ENCODE measurements at regions not wholly inside any gene's neighbourhood (a gene's known extent, or its start where the extent isn't known, plus 50 kb on each side); places are given as distances from the start of the nearest gene placed in this dataset.
A peak's percentile ranks its signal among the peaks of the same experiment; 100 is the strongest.

DNA sequence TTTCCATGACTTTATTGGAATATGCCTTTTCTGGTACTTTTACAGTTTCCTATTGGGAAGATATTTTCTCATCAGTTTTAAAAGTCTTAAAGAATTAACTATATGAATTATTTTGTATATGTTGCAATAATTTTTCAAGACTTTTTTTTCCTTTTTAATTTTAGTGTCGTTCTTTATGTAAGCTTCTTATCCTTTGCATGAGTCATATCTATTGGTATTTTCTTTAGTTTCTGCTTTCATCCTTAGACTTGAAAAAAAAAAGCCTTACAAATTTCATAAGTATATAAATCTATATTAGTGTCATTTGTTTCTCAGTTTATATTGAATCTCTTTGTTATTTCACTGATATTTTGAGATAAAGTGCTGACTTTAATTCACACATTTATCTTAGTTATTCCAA, 94.9 kb downstream of the DSEL start:
- DNase-seq (no peak), ATAC-seq (no peak)
- no peaks in the 10 kb centered on the region for H3K27me3 ChIP-seq
- H3K4me3 ChIP-seq = no peak overlapping the region
- no peak overlapping the region for H3K27ac ChIP-seq
- intact Hi-C loops (cut with DNase I) = no loop called here
- H3K36me3 ChIP-seq (replicated peaks in 1 of 2; ENCODE audit: insufficient read depth in 1 of 2, low read depth in 2 of 2) = no peaks in the 10 kb centered on the region
- H3K9me3 ChIP-seq = no peaks in the 10 kb centered on the region
- TF ChIP-seq, protein P1, sequence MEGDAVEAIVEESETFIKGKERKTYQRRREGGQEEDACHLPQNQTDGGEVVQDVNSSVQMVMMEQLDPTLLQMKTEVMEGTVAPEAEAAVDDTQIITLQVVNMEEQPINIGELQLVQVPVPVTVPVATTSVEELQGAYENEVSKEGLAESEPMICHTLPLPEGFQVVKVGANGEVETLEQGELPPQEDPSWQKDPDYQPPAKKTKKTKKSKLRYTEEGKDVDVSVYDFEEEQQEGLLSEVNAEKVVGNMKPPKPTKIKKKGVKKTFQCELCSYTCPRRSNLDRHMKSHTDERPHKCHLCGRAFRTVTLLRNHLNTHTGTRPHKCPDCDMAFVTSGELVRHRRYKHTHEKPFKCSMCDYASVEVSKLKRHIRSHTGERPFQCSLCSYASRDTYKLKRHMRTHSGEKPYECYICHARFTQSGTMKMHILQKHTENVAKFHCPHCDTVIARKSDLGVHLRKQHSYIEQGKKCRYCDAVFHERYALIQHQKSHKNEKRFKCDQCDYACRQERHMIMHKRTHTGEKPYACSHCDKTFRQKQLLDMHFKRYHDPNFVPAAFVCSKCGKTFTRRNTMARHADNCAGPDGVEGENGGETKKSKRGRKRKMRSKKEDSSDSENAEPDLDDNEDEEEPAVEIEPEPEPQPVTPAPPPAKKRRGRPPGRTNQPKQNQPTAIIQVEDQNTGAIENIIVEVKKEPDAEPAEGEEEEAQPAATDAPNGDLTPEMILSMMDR (IDR thresholded peaks at IDR 0.05) = no peak
- TF ChIP-seq POLR2A (IDR thresholded peaks at IDR 0.05) = no peak
- no peaks in the 10 kb centered on the region for H3K4me1 ChIP-seq
- 65 to 69% methylated on average over 1 of the region's 1 CpG for WGBS, 2 donors

DNA sequence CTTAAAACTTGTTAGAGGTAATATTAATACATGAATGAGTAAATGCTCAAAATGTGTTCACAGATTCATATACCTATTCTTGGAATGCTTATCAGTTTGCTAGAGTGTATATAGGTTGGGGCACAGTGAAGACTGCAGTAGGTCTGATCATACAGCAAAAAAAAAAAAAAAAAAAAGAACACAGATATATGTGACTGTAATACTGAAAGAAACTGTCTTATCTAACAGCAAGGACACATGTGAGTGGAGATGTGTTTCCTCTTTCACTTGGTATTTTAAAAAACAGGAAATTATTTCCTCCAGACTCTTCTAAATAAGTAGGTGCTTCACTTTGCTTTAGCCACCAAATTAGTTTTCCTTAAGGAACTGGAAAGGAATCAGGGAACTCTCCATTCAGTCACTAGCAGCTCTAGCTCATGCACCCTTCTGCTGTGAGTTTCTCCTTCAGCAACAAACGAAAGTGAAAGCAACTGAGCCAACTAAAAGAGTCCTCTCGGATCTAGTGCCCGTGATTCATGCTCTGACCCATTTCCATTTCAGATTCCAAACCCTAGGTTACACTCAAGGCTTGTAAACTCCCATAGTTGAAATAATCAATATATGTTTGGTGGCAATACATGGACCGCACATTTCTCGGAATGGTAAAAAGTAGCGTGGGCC, 98.5 kb downstream of the DSEL start:
- ATAC-seq (no peak), DNase-seq (peak in 1 of 4 donors; percentile 2)
- Histone ChIP-seq H3K27me3 (no peaks in the 10 kb centered on the region), H3K4me1 (no peaks in the 10 kb centered on the region), H3K9me3 (no peaks in the 10 kb centered on the region), H3K36me3 (replicated peaks in 1 of 2; ENCODE audit: insufficient read depth in 1 of 2, low read depth in 2 of 2) (no peaks in the 10 kb centered on the region), H3K27ac (no peak overlapping the region), H3K4me3 (no peak overlapping the region)
- WGBS, 2 donors = 65 to 75% methylated on average over 6 of the region's 6 CpGs
- TF ChIP-seq POLR2A (IDR thresholded peaks at IDR 0.05) = no peak
- TF ChIP-seq, protein P1 (IDR thresholded peaks at IDR 0.05) = no peak
- intact Hi-C loops (cut with DNase I) = no loop called here

GRCh38 chr18:67411116-67411515, 105.4 kb downstream of the DSEL start:
- H3K9me3 ChIP-seq = no peaks in the 10 kb centered on the region
- DNase-seq (no peak), ATAC-seq (no peak)
- no peak overlapping the region for H3K27ac ChIP-seq
- peaks cover 8% of the 10 kb centered on the region for H3K4me1 ChIP-seq
- H3K36me3 ChIP-seq (replicated peaks in 1 of 2; ENCODE audit: insufficient read depth in 1 of 2, low read depth in 2 of 2) = no peaks in the 10 kb centered on the region
- WGBS, 2 donors = 4 to 5% methylated on average over 2 of the region's 2 CpGs
- intact Hi-C loops (cut with DNase I) = no loop called here
- no peak overlapping the region for H3K4me3 ChIP-seq
- TF ChIP-seq POLR2A (IDR thresholded peaks at IDR 0.05) = no peak
- TF ChIP-seq, protein P1 (IDR thresholded peaks at IDR 0.05) = no peak
- no peaks in the 10 kb centered on the region for H3K27me3 ChIP-seq

DNA sequence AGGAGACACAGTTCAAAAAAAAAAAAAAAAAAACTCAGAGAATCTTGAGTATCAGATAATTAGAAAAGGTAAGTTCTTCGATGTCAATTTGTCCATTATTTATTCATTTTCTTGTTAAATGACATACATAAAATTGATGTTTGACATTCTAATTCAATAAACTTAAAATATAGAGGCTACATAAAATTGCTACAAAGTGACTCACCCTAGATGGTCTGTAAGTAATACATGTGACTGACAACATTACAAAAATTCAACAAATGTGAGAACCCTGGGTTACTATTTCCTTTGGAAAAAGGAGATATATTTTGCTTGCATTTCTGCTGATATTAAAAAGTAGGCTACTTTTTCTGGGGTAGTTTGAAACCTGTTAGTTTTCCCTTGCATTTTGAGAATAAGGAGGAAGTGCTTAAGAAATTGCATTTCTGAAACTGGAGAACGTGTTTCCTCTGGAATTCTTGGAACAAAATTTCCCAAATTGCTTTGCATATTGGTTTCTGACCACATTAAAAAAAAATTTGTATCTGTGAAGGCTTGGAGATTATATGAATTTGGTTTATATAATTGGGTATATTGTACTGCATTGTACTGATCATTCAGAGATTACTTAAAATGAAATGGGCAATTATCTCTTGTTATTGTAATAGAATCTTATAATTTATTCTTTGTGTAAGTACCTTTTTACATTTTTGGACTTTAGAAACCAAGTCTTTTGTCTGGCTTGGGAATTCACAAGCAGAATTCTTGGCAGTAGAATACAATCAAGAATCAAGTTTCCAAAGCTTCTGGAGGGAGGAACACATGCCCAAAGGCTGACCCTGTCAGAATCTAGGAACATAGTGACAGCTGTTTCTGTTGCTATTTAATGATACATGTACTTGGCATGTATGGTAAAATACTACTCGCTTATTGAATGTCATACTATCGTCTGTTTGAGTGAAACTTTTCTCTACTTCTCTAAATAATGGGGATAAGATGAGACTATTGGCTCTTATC, 106.1 kb downstream of the DSEL start:
- Histone ChIP-seq H3K36me3 (replicated peaks in 1 of 2; ENCODE audit: insufficient read depth in 1 of 2, low read depth in 2 of 2) (no peaks in the 10 kb centered on the region), H3K4me3 (no peak overlapping the region), H3K9me3 (no peaks in the 10 kb centered on the region), H3K4me1 (peaks cover 8% of the 10 kb centered on the region), H3K27me3 (no peaks in the 10 kb centered on the region), H3K27ac (no peak overlapping the region)
- ATAC-seq (no peak), DNase-seq (no peak)
- WGBS, 2 donors = 51 to 52% methylated on average over 4 of the region's 4 CpGs
- intact Hi-C loops (cut with DNase I) = no loop called here
- no peak for TF ChIP-seq POLR2A (IDR thresholded peaks at IDR 0.05)
- TF ChIP-seq, protein P1 (IDR thresholded peaks at IDR 0.05) = no peak
